ENCODE measurements at regions not wholly inside any gene's neighbourhood (a gene's known extent, or its start where the extent isn't known, plus 50 kb on each side); places are given as distances from the start of the nearest gene placed in this dataset.
A peak's percentile ranks its signal among the peaks of the same experiment; 100 is the strongest.

DNA sequence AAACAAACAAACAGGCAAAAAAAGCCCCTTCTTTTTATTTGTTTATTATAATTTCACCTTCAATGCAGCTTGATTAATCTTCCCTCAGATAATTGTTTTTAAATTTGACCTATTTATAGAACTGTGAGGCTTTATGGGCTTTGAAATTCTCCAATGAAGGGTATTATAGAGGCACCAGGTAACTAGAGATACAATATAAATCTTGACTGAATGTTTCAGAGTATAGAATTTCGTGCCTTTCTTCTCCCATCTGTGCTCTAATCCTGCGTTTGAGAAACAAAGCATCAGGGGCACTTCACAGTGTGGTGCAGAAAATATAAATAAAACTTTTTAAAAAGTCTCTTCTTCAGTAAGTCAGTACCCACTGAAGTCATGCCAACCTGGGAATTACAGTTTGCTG, 120.9 kb downstream of the ANKRD50 start:
- no peak for DNase-seq

DNA sequence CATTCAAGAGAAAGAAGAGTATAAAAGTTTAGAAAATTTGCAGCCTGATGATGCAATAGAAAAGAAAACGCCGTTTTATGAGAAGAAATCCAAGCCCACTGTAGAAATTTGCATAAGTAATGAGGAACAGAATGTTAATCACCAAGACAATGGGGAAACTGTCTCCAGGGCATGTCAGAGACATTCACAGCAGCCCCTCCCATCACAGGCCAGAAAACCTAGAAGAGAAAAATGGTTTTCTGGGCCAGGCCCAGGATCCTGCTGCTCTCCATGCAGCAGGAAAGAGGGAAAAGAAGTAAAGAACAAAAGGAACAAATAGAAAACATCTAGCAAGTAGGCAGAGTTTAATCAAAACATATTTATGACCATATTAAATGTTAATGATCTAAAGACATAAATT, 119.0 kb downstream of the ANKRD50 start:
- DNase-seq = no peak

DNA sequence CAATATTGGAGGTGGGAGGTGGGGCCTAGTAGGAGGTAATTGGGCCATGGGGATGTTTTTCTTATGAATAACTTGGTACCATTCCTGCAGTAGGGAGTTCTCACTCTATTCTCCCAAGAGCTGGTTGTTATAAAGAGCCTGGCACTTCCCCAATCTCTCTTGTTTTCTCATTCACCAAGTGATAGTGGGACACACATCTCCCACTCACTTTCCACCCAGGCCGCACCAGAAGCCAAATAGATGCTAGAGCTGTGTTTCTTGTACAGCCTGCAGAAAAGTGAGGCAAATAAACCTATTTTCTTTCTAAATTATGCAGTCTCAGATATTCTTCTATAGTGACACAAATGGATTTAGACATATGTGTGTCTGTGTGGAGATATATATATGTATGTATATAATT, 117.6 kb downstream of the ANKRD50 start:
- no peak for DNase-seq

DNA sequence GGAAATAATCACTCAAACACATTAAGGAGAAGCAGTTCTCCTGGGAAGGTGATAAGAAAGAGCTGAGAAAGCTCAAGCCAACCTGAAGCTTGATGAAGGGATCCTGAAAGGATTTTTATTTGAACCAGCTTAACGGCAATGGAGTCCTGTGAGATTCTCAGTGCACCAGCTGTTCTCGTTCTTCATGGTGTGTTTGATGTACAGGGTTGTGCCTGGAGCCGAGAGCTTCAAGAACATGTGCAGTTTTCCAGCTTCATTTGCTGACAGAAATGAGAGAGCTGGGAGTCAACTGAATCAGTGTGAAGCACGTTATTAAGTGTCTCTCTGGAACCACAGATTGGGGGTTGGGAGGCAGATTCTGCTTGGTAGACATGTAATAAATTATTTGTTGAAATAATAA, 115.7 kb downstream of the ANKRD50 start:
- peak; percentile 74 for DNase-seq

DNA sequence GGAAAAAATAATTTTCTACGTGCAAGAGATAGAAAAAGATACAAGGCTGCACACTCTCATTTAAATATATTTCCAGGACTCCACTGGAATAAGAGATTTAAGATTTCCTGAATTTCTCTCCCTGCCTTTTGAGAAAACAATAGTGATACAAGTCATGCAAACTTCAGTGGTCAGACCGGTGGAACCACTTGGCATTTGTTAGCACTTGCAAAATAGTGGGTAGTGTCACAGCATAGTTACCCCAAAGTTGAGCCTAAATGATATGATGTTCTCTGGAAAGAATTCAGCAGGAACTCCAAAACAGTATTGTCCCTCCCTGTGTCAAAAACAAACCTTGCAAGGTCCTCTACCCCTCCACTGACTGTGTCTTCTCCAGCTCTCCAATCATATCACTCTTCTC, 102.3 kb downstream of the ANKRD50 start:
- DNase-seq = no peak
